GM23338 (cell line): ENCODE measurements at regions not wholly inside any gene's neighbourhood (a gene's known extent, or its start where the extent isn't known, plus 50 kb on each side); places are given as distances from the start of the nearest gene placed in this dataset.

Source experiments
- ATAC-seq: fragments of 200-7000 bp; cut with Tn5 transposase; 3 replicates; pipeline ENCODE4 v1.9.1; 2020
- DNase-seq: peaks from one replicate; pipeline ENCODE4 v3.0.0-alpha.2; 2015; ENCODE audit warnings: low spot score
- H2AFZ ChIP-seq: fragments of 200-600 bp; sonication (generic); 2 replicates; pipeline ENCODE4 v1.8.0; 2016; ENCODE audit warnings: antibody characterized with exemption, mild to moderate bottlenecking, moderate library complexity
- H3F3A ChIP-seq: fragments of 200-600 bp; sonication (generic); replicated peaks from 2 replicates; pipeline ENCODE4 v1.8.0; 2017; ENCODE audit warnings: antibody characterized with exemption, mixed run types, low read depth
- H3K27ac ChIP-seq: fragments of 200-600 bp; sonication (generic); 2 replicates; pipeline ENCODE4 v1.6.1; 2016; ENCODE audit warnings: low read depth
- H3K27me3 ChIP-seq: fragments of 200-600 bp; sonication (generic); 2 replicates; pipeline ENCODE4 v1.8.0; 2016; ENCODE audit warnings: mild to moderate bottlenecking, mixed run types, moderate library complexity; ENCODE audit not compliant: insufficient read depth
- H3K36me3 ChIP-seq: fragments of 200-600 bp; sonication (generic); 2 replicates; pipeline ENCODE4 v1.8.0; 2016; ENCODE audit warnings: mild to moderate bottlenecking; ENCODE audit not compliant: insufficient read depth
- H3K4me1 ChIP-seq: fragments of 200-600 bp; sonication (generic); 2 replicates; pipeline ENCODE4 v1.8.0; 2016; ENCODE audit warnings: mild to moderate bottlenecking, moderate library complexity; ENCODE audit not compliant: insufficient read depth
- H3K4me2 ChIP-seq: fragments of 200-600 bp; sonication (generic); 2 replicates; pipeline ENCODE4 v1.7.1; 2017; ENCODE audit warnings: mixed run types
- H3K4me3 ChIP-seq: fragments of 200-600 bp; sonication (generic); 2 replicates; pipeline ENCODE4 v1.6.1; 2016; ENCODE audit warnings: mixed run types
- H3K79me2 ChIP-seq: fragments of 200-600 bp; sonication (generic); replicated peaks from 2 replicates; pipeline ENCODE4 v1.8.0; 2017; ENCODE audit warnings: mild to moderate bottlenecking; ENCODE audit not compliant: insufficient read depth
- H3K9me2 ChIP-seq: fragments of 200-600 bp; sonication (generic); 2 replicates; pipeline ENCODE4 v1.8.0; 2017; ENCODE audit not compliant: insufficient read depth
- H4K20me1 ChIP-seq: fragments of 200-600 bp; sonication (generic); replicated peaks from 2 replicates; pipeline ENCODE4 v1.8.0; 2017; ENCODE audit warnings: mild to moderate bottlenecking; ENCODE audit not compliant: insufficient read depth
- H3K27ac Mint-ChIP-seq: 2 replicates; pipeline ENCODE4 v1.8.0; 2020; ENCODE audit warnings: inconsistent platforms, mild to moderate bottlenecking, moderate library complexity, mixed read lengths
- H3K27me3 Mint-ChIP-seq: 3 replicates; pipeline ENCODE4 v1.8.0; 2022; ENCODE audit warnings: low read depth, mild to moderate bottlenecking, moderate library complexity, mixed read lengths, inconsistent platforms; ENCODE audit not compliant: insufficient read depth, poor library complexity
- H3K36me3 Mint-ChIP-seq: 3 replicates; pipeline ENCODE4 v1.8.0; 2021; ENCODE audit warnings: low read depth, mild to moderate bottlenecking, inconsistent platforms, moderate library complexity, mixed read lengths
- H3K4me1 Mint-ChIP-seq: 3 replicates; pipeline ENCODE4 v1.8.0; 2020; ENCODE audit warnings: mild to moderate bottlenecking, inconsistent platforms, mixed read lengths
- H3K4me3 Mint-ChIP-seq: 3 replicates; pipeline ENCODE4 v1.8.0; 2021; ENCODE audit warnings: moderate library complexity, mild to moderate bottlenecking, inconsistent platforms, mixed read lengths
- H3K9me3 Mint-ChIP-seq: 3 replicates; pipeline ENCODE4 v1.8.0; 2020; ENCODE audit warnings: moderate library complexity, mild to moderate bottlenecking, inconsistent platforms, mixed read lengths
- CREB1 ChIP-seq: fragments of 250-450 bp; sonication (Bioruptor Pico); IDR thresholded peaks from 2 replicates; pipeline ENCODE4 v1.5.0; 2020; ENCODE audit warnings: low read depth, mild to moderate bottlenecking, moderate library complexity
- ETS1 ChIP-seq: IDR thresholded peaks from 2 replicates; pipeline ENCODE4 v1.6.1; 2016; ENCODE audit warnings: antibody characterized with exemption
- JUNB ChIP-seq: IDR thresholded peaks from one replicate; pipeline ENCODE4 v1.6.1; 2016; ENCODE audit warnings: antibody characterized with exemption; ENCODE audit not compliant: unreplicated experiment
- NANOG ChIP-seq: IDR thresholded peaks from 2 replicates; pipeline ENCODE4 v1.6.1; 2016; ENCODE audit warnings: antibody characterized with exemption, borderline replicate concordance
- POLR2AphosphoS5 ChIP-seq: IDR thresholded peaks from 2 replicates; pipeline ENCODE4 v1.6.1; 2016; ENCODE audit warnings: antibody characterized with exemption, low read depth
- STAT1 ChIP-seq: IDR thresholded peaks from one replicate; pipeline ENCODE4 v1.6.1; 2016; ENCODE audit warnings: antibody characterized with exemption; ENCODE audit not compliant: unreplicated experiment
- TF ChIP-seq, protein P1 (sequence below): fragments of 250-450 bp; sonication (Bioruptor Pico); IDR thresholded peaks from 2 replicates; pipeline ENCODE4 v1.5.0; 2020; ENCODE audit warnings: mild to moderate bottlenecking, moderate library complexity

DNA sequence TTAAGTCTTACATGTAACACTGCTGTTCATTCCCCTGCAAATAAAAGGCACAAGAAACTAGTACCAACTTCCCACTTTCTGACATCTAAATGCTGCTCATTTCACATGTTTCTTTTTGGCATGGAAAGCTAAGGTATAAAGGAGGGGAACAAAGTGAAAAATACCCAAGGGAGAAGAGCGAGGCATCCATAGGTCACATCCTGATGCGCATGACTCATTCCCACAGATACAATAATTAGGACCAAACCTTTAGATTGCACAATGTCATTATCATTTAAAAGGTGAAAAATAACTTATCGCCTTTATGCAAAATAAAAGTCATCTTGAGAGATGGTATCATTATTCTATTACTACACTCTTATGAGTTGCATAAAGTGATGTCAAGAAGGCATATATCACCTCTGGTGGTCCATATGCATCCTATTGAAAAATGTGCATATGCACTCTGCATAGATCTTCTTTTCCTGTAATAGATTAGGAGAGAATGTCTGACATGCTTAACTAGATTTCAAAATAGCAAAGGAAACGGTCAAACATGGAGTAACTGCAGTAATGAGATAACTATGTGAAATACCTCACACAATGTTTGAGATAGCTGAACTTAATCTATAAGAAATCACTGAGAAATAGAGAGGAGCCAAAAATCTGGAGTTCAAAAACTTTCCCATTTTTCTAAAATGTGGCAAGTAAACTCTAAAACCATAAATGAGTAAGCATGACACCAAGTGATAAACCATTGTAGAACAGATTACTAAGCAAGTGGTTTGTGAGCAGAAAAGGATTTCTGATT, 382.5 kb upstream of the TMTC1 start (continued):
- TF ChIP-seq, protein P1, sequence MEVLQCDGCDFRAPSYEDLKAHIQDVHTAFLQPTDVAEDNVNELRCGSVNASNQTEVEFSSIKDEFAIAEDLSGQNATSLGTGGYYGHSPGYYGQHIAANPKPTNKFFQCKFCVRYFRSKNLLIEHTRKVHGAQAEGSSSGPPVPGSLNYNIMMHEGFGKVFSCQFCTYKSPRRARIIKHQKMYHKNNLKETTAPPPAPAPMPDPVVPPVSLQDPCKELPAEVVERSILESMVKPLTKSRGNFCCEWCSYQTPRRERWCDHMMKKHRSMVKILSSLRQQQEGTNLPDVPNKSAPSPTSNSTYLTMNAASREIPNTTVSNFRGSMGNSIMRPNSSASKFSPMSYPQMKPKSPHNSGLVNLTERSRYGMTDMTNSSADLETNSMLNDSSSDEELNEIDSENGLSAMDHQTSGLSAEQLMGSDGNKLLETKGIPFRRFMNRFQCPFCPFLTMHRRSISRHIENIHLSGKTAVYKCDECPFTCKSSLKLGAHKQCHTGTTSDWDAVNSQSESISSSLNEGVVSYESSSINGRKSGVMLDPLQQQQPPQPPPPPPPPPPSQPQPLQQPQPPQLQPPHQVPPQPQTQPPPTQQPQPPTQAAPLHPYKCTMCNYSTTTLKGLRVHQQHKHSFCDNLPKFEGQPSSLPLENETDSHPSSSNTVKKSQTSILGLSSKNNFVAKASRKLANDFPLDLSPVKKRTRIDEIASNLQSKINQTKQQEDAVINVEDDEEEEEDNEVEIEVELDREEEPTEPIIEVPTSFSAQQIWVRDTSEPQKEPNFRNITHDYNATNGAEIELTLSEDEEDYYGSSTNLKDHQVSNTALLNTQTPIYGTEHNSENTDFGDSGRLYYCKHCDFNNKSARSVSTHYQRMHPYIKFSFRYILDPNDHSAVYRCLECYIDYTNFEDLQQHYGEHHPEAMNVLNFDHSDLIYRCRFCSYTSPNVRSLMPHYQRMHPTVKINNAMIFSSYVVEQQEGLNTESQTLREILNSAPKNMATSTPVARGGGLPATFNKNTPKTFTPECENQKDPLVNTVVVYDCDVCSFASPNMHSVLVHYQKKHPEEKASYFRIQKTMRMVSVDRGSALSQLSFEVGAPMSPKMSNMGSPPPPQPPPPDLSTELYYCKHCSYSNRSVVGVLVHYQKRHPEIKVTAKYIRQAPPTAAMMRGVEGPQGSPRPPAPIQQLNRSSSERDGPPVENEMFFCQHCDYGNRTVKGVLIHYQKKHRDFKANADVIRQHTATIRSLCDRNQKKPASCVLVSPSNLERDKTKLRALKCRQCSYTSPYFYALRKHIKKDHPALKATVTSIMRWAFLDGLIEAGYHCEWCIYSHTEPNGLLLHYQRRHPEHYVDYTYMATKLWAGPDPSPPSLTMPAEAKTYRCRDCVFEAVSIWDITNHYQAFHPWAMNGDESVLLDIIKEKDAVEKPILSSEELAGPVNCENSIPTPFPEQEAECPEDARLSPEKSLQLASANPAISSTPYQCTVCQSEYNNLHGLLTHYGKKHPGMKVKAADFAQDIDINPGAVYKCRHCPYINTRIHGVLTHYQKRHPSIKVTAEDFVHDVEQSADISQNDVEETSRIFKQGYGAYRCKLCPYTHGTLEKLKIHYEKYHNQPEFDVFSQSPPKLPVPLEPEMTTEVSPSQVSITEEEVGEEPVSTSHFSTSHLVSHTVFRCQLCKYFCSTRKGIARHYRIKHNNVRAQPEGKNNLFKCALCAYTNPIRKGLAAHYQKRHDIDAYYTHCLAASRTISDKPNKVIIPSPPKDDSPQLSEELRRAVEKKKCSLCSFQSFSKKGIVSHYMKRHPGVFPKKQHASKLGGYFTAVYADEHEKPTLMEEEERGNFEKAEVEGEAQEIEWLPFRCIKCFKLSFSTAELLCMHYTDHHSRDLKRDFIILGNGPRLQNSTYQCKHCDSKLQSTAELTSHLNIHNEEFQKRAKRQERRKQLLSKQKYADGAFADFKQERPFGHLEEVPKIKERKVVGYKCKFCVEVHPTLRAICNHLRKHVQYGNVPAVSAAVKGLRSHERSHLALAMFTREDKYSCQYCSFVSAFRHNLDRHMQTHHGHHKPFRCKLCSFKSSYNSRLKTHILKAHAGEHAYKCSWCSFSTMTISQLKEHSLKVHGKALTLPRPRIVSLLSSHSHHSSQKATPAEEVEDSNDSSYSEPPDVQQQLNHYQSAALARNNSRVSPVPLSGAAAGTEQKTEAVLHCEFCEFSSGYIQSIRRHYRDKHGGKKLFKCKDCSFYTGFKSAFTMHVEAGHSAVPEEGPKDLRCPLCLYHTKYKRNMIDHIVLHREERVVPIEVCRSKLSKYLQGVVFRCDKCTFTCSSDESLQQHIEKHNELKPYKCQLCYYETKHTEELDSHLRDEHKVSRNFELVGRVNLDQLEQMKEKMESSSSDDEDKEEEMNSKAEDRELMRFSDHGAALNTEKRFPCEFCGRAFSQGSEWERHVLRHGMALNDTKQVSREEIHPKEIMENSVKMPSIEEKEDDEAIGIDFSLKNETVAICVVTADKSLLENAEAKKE (CRISPR knock-in tag): no peak
- TF ChIP-seq ETS1 (no peak), JUNB (no peak), CREB1 (CRISPR knock-in tag) (no peak), STAT1 (no peak)

- no peak overlapping the region for H3K4me3 ChIP-seq
- H4K20me1 ChIP-seq: no peaks in the 10 kb centered on the region
- peaks cover 13% of the 10 kb centered on the region for H3K27me3 ChIP-seq
- Mint-ChIP-seq H3K36me3 (peaks cover 6% of the 10 kb centered on the region; the same call in 2 of the 3 replicates), H3K4me3 (no peak overlapping the region), H3K4me1 (no peaks in the 10 kb centered on the region), H3K27me3 (no peaks in the 10 kb centered on the region), H3K27ac (no peak overlapping the region), H3K9me3 (peaks cover 5% of the 10 kb centered on the region; the same call in 2 of the 3 replicates)
- ATAC-seq: no peak
- peaks cover 13% of the 10 kb centered on the region for H3K4me1 ChIP-seq
- no peaks in the 10 kb centered on the region for H3K79me2 ChIP-seq
- H3F3A ChIP-seq: no peaks in the 10 kb centered on the region
- peaks cover 14% of the 10 kb centered on the region; the same call in 1 of the 2 replicates for H3K9me2 ChIP-seq
- no peak overlapping the region for H2AFZ ChIP-seq
- no peaks in the 10 kb centered on the region for H3K36me3 ChIP-seq
- no peak overlapping the region for H3K27ac ChIP-seq
- peak; percentile 1 for DNase-seq
- H3K4me2 ChIP-seq: no peak overlapping the region
- TF ChIP-seq CREB1 (CRISPR knock-in tag): no peak
- no peak for TF ChIP-seq POLR2AphosphoS5
- no peak for TF ChIP-seq NANOG
These were observed 380.9 kb upstream of the TMTC1 start for GRCh38 chr12:30164382-30165318.
